Cardiac muscle cell (in vitro differentiated cells and primary cell): ENCODE measurements at regions not wholly inside any gene's neighbourhood (a gene's known extent, or its start where the extent isn't known, plus 50 kb on each side); places are given as distances from the start of the nearest gene placed in this dataset.

ENCODE experiments used
- DNase-seq, 2 donors: peaks; one replicate each; pipeline versions ENCODE4 v3.0.0 to v3.0.0-alpha.2; 2010 to 2017; ENCODE audit warnings: low read depth in 1 of 2, low spot score in 1 of 2
- H3K27ac ChIP-seq: fragments of 200-600 bp; sonication (generic); 2 replicates; pipeline ENCODE4 v1.5.1; 2016
- H3K27me3 ChIP-seq: fragments of 200-600 bp; sonication (generic); 2 replicates; pipeline ENCODE4 v1.6.0; 2016; ENCODE audit warnings: control low read depth
- H3K36me3 ChIP-seq: fragments of 200-600 bp; sonication (generic); 2 replicates; pipeline ENCODE4 v1.5.1; 2016; ENCODE audit warnings: control low read depth
- H3K4me1 ChIP-seq: fragments of 200-600 bp; sonication (generic); 2 replicates; pipeline ENCODE4 v1.8.1; 2017; ENCODE audit warnings: low read depth, mild to moderate bottlenecking, mixed run types
- H3K4me3 ChIP-seq: fragments of 200-600 bp; sonication (generic); 2 replicates; pipeline ENCODE4 v1.5.1; 2016; ENCODE audit warnings: mild to moderate bottlenecking
- H3K9me3 ChIP-seq: fragments of 200-600 bp; sonication (generic); 2 replicates; pipeline ENCODE4 v1.5.1; 2017; ENCODE audit warnings: low read depth, mild to moderate bottlenecking, control low read depth
- CTCF ChIP-seq: IDR thresholded peaks from 2 replicates; pipeline ENCODE4 v1.5.1; 2012; ENCODE audit warnings: low read depth, mild to moderate bottlenecking, low read length

- no peak for DNase-seq
- no peaks in the 10 kb centered on the region for H3K27me3 ChIP-seq
- H3K4me3 ChIP-seq: no peak overlapping the region
- TF ChIP-seq CTCF: no peak
- peaks cover 16% of the 10 kb centered on the region for H3K4me1 ChIP-seq
- H3K27ac ChIP-seq: no peak overlapping the region
- no peaks in the 10 kb centered on the region for H3K36me3 ChIP-seq
- H3K9me3 ChIP-seq: no peaks in the 10 kb centered on the region
These were observed 264.6 kb downstream of the QKI start for GRCh38 chr6:163679012-163679660.

DNA sequence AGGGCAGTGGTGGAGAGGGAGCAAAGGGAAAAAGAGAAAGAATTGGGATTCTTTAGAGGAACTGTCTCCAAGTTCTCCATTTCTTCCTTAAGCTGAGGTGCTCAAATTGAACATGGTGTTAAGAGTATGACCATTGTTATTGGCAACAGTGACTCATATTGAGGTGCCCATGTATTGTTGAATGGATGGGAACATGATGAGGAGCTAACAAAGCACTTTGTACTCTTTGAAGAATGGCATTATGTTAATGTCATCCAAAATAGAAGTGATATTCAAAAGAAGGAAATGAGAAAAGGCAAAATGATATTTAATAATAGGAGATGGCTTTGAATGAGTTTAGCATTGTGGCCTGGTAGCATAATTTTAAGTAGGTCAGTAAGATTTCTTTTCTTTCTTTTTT, 261.1 kb downstream of the QKI start:
- Histone ChIP-seq H3K4me3 (no peak overlapping the region), H3K27ac (no peak overlapping the region), H3K27me3 (no peaks in the 10 kb centered on the region), H3K4me1 (peaks cover 10% of the 10 kb centered on the region), H3K36me3 (no peaks in the 10 kb centered on the region), H3K9me3 (no peaks in the 10 kb centered on the region)
- no peak for TF ChIP-seq CTCF
- DNase-seq: no peak

GRCh38 chr6:163672710-163673109, 258.2 kb downstream of the QKI start:
- no peak overlapping the region for H3K27ac ChIP-seq
- H3K4me3 ChIP-seq: no peak overlapping the region
- H3K9me3 ChIP-seq: no peaks in the 10 kb centered on the region
- H3K4me1 ChIP-seq: no peaks in the 10 kb centered on the region
- no peak for TF ChIP-seq CTCF
- H3K36me3 ChIP-seq: no peaks in the 10 kb centered on the region
- no peaks in the 10 kb centered on the region for H3K27me3 ChIP-seq
- no peak for DNase-seq

GRCh38 chr6:163671791-163672190, 257.3 kb downstream of the QKI start:
- no peak for TF ChIP-seq CTCF
- H3K27me3 ChIP-seq: no peaks in the 10 kb centered on the region
- no peak overlapping the region for H3K27ac ChIP-seq

GRCh38 chr6:163671355-163671754, 256.8 kb downstream of the QKI start:
- no peak overlapping the region for H3K27ac ChIP-seq
- H3K9me3 ChIP-seq: no peaks in the 10 kb centered on the region
- H3K27me3 ChIP-seq: no peaks in the 10 kb centered on the region
- no peaks in the 10 kb centered on the region for H3K36me3 ChIP-seq
- no peak overlapping the region for H3K4me3 ChIP-seq
- no peak for TF ChIP-seq CTCF
- DNase-seq: no peak
- H3K4me1 ChIP-seq: no peaks in the 10 kb centered on the region

More at GRCh38 chr6:163671791-163672190, 257.3 kb downstream of the QKI start:
- Histone ChIP-seq H3K4me1 (no peaks in the 10 kb centered on the region), H3K4me3 (no peak overlapping the region), H3K36me3 (no peaks in the 10 kb centered on the region), H3K9me3 (no peaks in the 10 kb centered on the region)
- DNase-seq: no peak
